ENCODE measurements at regions not wholly inside any gene's neighbourhood (a gene's known extent, or its start where the extent isn't known, plus 50 kb on each side); places are given as distances from the start of the nearest gene placed in this dataset.

DNA sequence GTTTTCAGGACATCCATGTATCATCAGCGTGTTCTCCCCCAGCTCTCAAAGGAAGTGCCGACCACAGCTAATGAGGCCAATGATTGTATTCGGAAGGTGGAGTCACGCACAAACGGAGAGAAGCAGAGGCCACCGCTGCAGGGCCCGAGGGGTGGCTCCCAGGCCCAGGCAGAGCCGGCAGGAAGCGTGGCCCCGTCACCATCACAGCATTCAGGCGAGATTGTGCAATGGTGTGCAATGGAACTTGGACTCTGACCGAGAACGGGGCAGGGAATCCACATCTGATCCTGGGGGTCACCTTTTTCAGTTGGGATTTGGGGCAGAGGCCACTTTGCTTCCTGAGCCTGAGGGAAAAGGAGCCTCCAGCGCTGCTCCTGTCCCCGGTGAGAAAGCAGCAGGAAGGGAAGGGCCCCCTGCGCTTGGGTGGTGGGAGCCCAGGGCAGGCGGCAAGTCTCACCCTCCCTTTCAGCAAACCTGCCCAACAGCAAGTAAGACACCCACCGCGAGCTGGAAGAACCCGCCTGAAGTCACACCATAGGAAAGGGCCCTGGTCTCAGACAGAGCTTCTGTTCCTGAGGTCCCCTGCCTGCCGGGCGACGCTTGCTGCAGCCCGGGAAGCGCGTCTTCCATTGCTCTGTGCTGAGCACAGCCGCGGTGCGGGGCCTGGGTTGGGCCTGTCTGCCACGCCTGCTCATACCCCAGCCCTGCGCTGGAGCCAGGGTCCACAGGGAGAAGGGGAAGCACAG is 1430.7 kb downstream of the BRD1 start:
- ATAC-seq (no peak), DNase-seq (no peak)
- Histone ChIP-seq H3K27ac (no peak overlapping the region), H3K9me3 (no peaks in the 10 kb centered on the region), H3K4me1 (no peaks in the 10 kb centered on the region), H3K36me3 (no peaks in the 10 kb centered on the region), H3K27me3 (no peaks in the 10 kb centered on the region), H3K4me3 (no peak overlapping the region)
- TF ChIP-seq CTCF (IDR thresholded peaks at IDR 0.05) = no peak
- intact Hi-C loops (cut with DNase I) = no loop called here

DNA sequence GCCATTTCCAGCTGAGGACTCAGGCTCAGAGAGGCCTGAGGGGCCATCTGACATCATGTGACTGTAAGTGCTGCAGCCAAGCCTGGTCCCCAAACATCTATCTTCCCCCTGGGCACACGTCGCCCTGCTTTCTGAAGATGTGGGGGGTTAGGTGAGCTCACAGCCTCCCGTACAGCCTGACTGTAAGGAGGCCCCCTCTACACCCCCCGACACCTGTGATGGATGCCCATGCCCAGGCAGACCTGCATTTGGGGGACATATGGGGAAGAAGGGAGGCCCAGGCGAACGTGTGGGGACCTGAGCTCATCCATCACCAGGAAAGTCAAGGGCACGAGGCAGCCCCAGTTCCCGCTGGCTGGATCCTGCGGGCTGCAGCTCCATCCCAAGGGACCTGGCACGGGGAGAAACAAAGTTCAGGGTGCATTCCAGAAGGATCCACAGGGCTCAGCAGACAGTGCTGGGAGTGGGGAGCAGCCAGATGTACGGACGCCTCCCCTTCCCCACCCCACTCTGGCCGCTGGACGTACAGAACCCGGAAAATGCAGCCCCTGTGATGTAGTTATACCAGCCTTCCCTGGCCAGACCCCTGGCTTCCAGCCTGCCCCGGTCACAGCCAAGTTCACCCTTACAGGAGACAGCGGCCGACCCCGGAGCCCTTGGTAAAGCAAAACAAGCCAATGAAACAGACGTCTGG is 1431.4 kb downstream of the BRD1 start:
- intact Hi-C loops (cut with DNase I) = no loop called here
- Histone ChIP-seq H3K27ac (no peak overlapping the region), H3K4me3 (no peak overlapping the region), H3K4me1 (no peaks in the 10 kb centered on the region), H3K27me3 (no peaks in the 10 kb centered on the region), H3K36me3 (no peaks in the 10 kb centered on the region), H3K9me3 (no peaks in the 10 kb centered on the region)
- TF ChIP-seq CTCF (IDR thresholded peaks at IDR 0.05) = no peak
- no peak for ATAC-seq
- DNase-seq = no peak

DNA sequence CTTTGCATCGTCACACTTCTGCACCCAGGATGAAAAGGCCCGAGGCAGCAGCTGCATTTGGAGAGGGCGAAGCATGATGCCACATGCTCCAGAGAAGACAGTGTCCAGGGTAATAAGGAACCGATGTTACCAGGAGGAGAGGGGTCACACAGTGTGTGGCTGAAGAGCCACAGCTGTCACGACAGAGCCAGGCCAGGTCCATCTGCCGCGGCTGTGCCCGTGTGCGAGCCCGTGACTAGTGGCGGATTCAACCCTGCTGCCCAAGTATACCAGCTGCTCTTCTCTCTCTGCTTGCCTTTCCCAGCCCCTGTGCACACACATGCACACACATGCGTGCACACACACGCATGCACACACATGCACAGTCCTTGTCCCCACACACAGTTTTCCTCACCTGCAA is 1432.5 kb downstream of the BRD1 start:
- ATAC-seq (no peak), DNase-seq (no peak)
- Histone ChIP-seq H3K9me3 (no peaks in the 10 kb centered on the region), H3K4me3 (no peak overlapping the region), H3K27ac (no peak overlapping the region), H3K27me3 (no peaks in the 10 kb centered on the region), H3K36me3 (no peaks in the 10 kb centered on the region), H3K4me1 (no peaks in the 10 kb centered on the region)
- intact Hi-C loops (cut with DNase I) = no loop called here
- TF ChIP-seq CTCF (IDR thresholded peaks at IDR 0.05) = no peak

DNA sequence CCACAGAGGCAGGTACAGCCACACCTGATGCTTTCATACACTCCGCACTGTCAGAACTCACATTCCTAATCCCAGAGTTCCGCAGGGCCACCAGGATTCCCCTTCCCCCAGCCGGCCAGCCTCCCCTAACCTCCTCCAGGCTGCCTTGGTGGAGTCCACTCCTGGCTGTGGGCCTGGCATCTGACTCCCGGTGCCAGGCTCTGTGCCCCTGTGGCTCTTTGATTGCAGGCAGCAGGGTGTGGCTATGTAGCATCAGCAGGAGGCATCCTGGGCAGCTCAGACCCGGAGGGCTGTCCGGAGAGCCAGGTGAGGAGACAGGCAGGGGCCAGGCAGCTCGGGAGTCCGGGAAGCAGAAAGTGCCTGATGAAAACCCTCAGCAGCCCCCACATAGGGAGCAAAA is 1432.9 kb downstream of the BRD1 start:
- no peak overlapping the region for H3K4me3 ChIP-seq
- no peaks in the 10 kb centered on the region for H3K36me3 ChIP-seq
- intact Hi-C loops (cut with DNase I) = no loop called here
- H3K4me1 ChIP-seq = no peaks in the 10 kb centered on the region
- DNase-seq (no peak), ATAC-seq (no peak)
- no peaks in the 10 kb centered on the region for H3K27me3 ChIP-seq
- no peak overlapping the region for H3K27ac ChIP-seq
- no peaks in the 10 kb centered on the region for H3K9me3 ChIP-seq
- no peak for TF ChIP-seq CTCF (IDR thresholded peaks at IDR 0.05)

DNA sequence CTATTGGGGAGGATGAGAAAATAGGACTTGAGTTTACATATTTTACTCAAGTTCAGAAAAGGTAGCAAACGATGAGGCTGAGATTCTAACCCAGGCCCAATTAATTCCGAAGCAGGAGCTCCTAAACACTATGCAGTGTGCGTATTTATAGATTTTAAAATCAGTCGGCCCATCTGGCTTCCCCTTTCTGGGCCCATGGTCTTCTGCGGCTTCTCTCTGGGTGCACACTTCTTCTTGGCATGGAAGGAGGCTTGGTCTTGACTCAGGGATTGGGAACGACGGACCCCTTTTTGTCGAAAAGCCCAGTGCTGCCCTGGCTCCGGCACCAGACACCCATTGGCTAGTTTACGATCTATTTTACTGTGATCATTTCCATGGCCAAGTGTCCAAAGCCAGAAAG is 1433.8 kb downstream of the BRD1 start:
- Histone ChIP-seq H3K27me3 (no peaks in the 10 kb centered on the region), H3K36me3 (no peaks in the 10 kb centered on the region), H3K27ac (no peak overlapping the region), H3K4me1 (no peaks in the 10 kb centered on the region), H3K9me3 (no peaks in the 10 kb centered on the region), H3K4me3 (no peak overlapping the region)
- intact Hi-C loops (cut with DNase I) = no loop called here
- TF ChIP-seq CTCF (IDR thresholded peaks at IDR 0.05) = no peak
- DNase-seq (no peak), ATAC-seq (no peak)

Data from left lung (tissue), 4 donors.